ENCODE measurements at regions not wholly inside any gene's neighbourhood (a gene's known extent, or its start where the extent isn't known, plus 50 kb on each side); places are given as distances from the start of the nearest gene placed in this dataset.

- Histone ChIP-seq H2AFZ (replicated peaks) (no peak overlapping the region), H3K4me1 (no peaks in the 10 kb centered on the region), H3K4me3 (no peak overlapping the region), H3F3A (ENCODE audit: low read depth) (no peaks in the 10 kb centered on the region), H4K20me1 (ENCODE audit: low read depth) (no peaks in the 10 kb centered on the region), H3K9ac (no peak overlapping the region), H3K79me2 (ENCODE audit: low read depth) (no peaks in the 10 kb centered on the region), H3K27me3 (no peaks in the 10 kb centered on the region), H3K4me2 (no peak overlapping the region), H3K9me3 (ENCODE audit: low read depth) (no peaks in the 10 kb centered on the region), H3K36me3 (no peaks in the 10 kb centered on the region), H3K27ac (no peak overlapping the region)
- H3K4me3 Mint-ChIP-seq, result no peak overlapping the region
- H3K27me3 Mint-ChIP-seq (ENCODE audit: insufficient read depth, low read depth), result peaks cover 2% of the 10 kb centered on the region
- no peaks in the 10 kb centered on the region for H3K4me1 Mint-ChIP-seq
- DNase-seq (ENCODE audit: low spot score), result no peak
- H3K27ac Mint-ChIP-seq, result no peak overlapping the region
- TF ChIP-seq CTCF (IDR thresholded peaks at IDR 0.05) (no peak), EZH2 (IDR thresholded peaks at IDR 0.05) (no peak), EZH2phosphoT487 (IDR thresholded peaks at IDR 0.05) (no peak)
- no peaks in the 10 kb centered on the region for H3K9me3 Mint-ChIP-seq
- H3K36me3 Mint-ChIP-seq, result no peaks in the 10 kb centered on the region
Observed at GRCh38 chr21:27265492-27265891, 298.6 kb upstream of the ADAMTS5 start.

GRCh38 chr21:27261676-27262075, 294.8 kb upstream of the ADAMTS5 start:
- Histone ChIP-seq H3K4me2 (no peak overlapping the region), H3F3A (ENCODE audit: low read depth) (no peaks in the 10 kb centered on the region), H3K9me3 (ENCODE audit: low read depth) (no peaks in the 10 kb centered on the region), H2AFZ (replicated peaks) (no peak overlapping the region), H3K27ac (no peak overlapping the region), H4K20me1 (ENCODE audit: low read depth) (no peaks in the 10 kb centered on the region), H3K4me3 (no peak overlapping the region), H3K4me1 (no peaks in the 10 kb centered on the region), H3K79me2 (ENCODE audit: low read depth) (no peaks in the 10 kb centered on the region), H3K36me3 (no peaks in the 10 kb centered on the region), H3K27me3 (no peaks in the 10 kb centered on the region), H3K9ac (no peak overlapping the region)
- H3K9me3 Mint-ChIP-seq, result no peaks in the 10 kb centered on the region
- H3K27me3 Mint-ChIP-seq (ENCODE audit: insufficient read depth, low read depth), result peaks cover 2% of the 10 kb centered on the region
- TF ChIP-seq EZH2 (IDR thresholded peaks at IDR 0.05) (no peak), EZH2phosphoT487 (IDR thresholded peaks at IDR 0.05) (no peak), CTCF (IDR thresholded peaks at IDR 0.05) (no peak)
- no peak for DNase-seq (ENCODE audit: low spot score)
- no peaks in the 10 kb centered on the region for H3K4me1 Mint-ChIP-seq
- H3K36me3 Mint-ChIP-seq, result no peaks in the 10 kb centered on the region
- no peak overlapping the region for H3K4me3 Mint-ChIP-seq
- no peak overlapping the region for H3K27ac Mint-ChIP-seq

GRCh38 chr21:27260728-27261127, 293.8 kb upstream of the ADAMTS5 start:
- Histone ChIP-seq H3K4me2 (no peak overlapping the region), H3K4me1 (no peaks in the 10 kb centered on the region)

More at GRCh38 chr21:27260728-27261127, 293.8 kb upstream of the ADAMTS5 start:
- Mint-ChIP-seq H3K36me3 (no peaks in the 10 kb centered on the region), H3K4me3 (no peak overlapping the region), H3K27me3 (ENCODE audit: insufficient read depth, low read depth) (peaks cover 2% of the 10 kb centered on the region), H3K9me3 (no peaks in the 10 kb centered on the region), H3K27ac (no peak overlapping the region), H3K4me1 (no peaks in the 10 kb centered on the region)
- no peaks in the 10 kb centered on the region for H3F3A ChIP-seq (ENCODE audit: low read depth)
- TF ChIP-seq EZH2phosphoT487 (IDR thresholded peaks at IDR 0.05), result no peak
- TF ChIP-seq EZH2 (IDR thresholded peaks at IDR 0.05), result no peak
- no peak for TF ChIP-seq CTCF (IDR thresholded peaks at IDR 0.05)
- no peak overlapping the region for H3K4me3 ChIP-seq
- H3K9ac ChIP-seq, result no peak overlapping the region
- no peak overlapping the region for H3K27ac ChIP-seq
- no peaks in the 10 kb centered on the region for H3K36me3 ChIP-seq
- no peaks in the 10 kb centered on the region for H3K79me2 ChIP-seq (ENCODE audit: low read depth)
- no peak for DNase-seq (ENCODE audit: low spot score)
- no peaks in the 10 kb centered on the region for H3K9me3 ChIP-seq (ENCODE audit: low read depth)
- H2AFZ ChIP-seq (replicated peaks), result no peak overlapping the region
- H3K27me3 ChIP-seq, result no peaks in the 10 kb centered on the region
- H4K20me1 ChIP-seq (ENCODE audit: low read depth), result no peaks in the 10 kb centered on the region
